HepG2 (cell line): ENCODE measurements at regions not wholly inside any gene's neighbourhood (a gene's known extent, or its start where the extent isn't known, plus 50 kb on each side); places are given as distances from the start of the nearest gene placed in this dataset.

ENCODE experiments used
- ATAC-seq: fragments of 200-7000 bp; cut with Tn5 transposase; 3 replicates; pipeline ENCODE4 v1.9.1; 2020; ENCODE audit warnings: mild to moderate bottlenecking, moderate library complexity
- BruUV-seq: library from RNA; stranded (reverse); fragments of 400-500 nt; replicated peaks from 2 replicates; lab custom pipeline; 2021; lab: Mats Ljungman, UMichigan
- CTCF ChIA-PET: fragments of 300-600 bp; formaldehyde crosslinking; extraction: SDS; loops from one replicate; lab custom pipeline; 2021; ENCODE audit warnings: low total read pairs, inconsistent platforms, low intra/inter-chr PET ratio; lab: Yijun Ruan, JAX
- POLR2A ChIA-PET: fragments of 350-600 bp; sonication (Branson Sonifier 250); formaldehyde crosslinking; loops from one replicate; lab custom pipeline; 2020; ENCODE audit warnings: antibody characterized with exemption, inconsistent platforms; lab: Yijun Ruan, JAX
- DNase-seq: peaks from one replicate; pipeline ENCODE4 v3.0.0-alpha.2; 2015; ENCODE audit warnings: low spot score
- FAIRE-seq: peaks from 3 replicates; lab custom pipeline; 2011; peaks lifted over from hg19 to GRCh38; lab: Jason Lieb, UNC
- H2AFZ ChIP-seq: one replicate; pipeline ENCODE4 v1.6.1; 2011; ENCODE audit warnings: low read length, inconsistent platforms
- H3K27ac ChIP-seq: fragments of 300-600 bp; 3 replicates; pipeline ENCODE4 v1.8.0; 2011; ENCODE audit warnings: mixed run types, mild to moderate bottlenecking, mixed read lengths, low read length, inconsistent platforms; ENCODE audit not compliant: insufficient read depth; ENCODE audit errors: extremely low read length
- H3K27me3 ChIP-seq, 2 experiments: fragments of 200-600 bp in 1 of 2; 2 replicates in 1 of 2; 3 replicates in 1 of 2; pipeline versions ENCODE4 v1.6.0 to v1.8.0; 2011; ENCODE audit warnings: low read length in 2 of 2, mild to moderate bottlenecking in 2 of 2, moderate library complexity in 2 of 2, inconsistent platforms in 1 of 2; ENCODE audit not compliant: insufficient read depth in 2 of 2, control insufficient read depth in 1 of 2
- H3K36me3 ChIP-seq, 2 experiments: fragments of 200-600 bp in 1 of 2; replicated peaks in 1 of 2; 2 replicates in 1 of 2; 3 replicates in 1 of 2; pipeline versions ENCODE4 v1.5.1 to v1.8.0; 2011; ENCODE audit warnings: low read length in 2 of 2, inconsistent platforms in 1 of 2; ENCODE audit not compliant: insufficient read depth in 2 of 2, control insufficient read depth in 1 of 2
- H3K4me1 ChIP-seq: 2 replicates; pipeline ENCODE4 v1.5.1; 2012; ENCODE audit warnings: low read length, inconsistent platforms; ENCODE audit not compliant: insufficient read depth
- H3K4me2 ChIP-seq: 2 replicates; pipeline ENCODE4 v1.6.0; 2011; ENCODE audit warnings: low read depth, low read length, inconsistent platforms
- H3K4me3 ChIP-seq, 3 experiments: fragments of 200-600 bp in 1 of 3; sonication (generic), shearing (Covaris generic) in 1 of 3; replicated peaks in 1 of 3; 2 replicates each; pipeline ENCODE4 v1.5.1; 2011 to 2016; ENCODE audit warnings: low read length in 3 of 3, inconsistent platforms in 2 of 3, low read depth in 2 of 3, mild to moderate bottlenecking in 2 of 3, control low read depth in 1 of 3, mixed read lengths in 1 of 3; ENCODE audit not compliant: insufficient read depth in 1 of 3
- H3K79me2 ChIP-seq: one replicate; pipeline ENCODE4 v1.6.1; 2011; ENCODE audit warnings: low read length, inconsistent platforms; ENCODE audit not compliant: insufficient read depth
- H3K9ac ChIP-seq: 2 replicates; pipeline ENCODE4 v1.6.0; 2011; ENCODE audit warnings: mild to moderate bottlenecking, low read depth, low read length, inconsistent platforms; ENCODE audit not compliant: insufficient read depth
- H3K9me3 ChIP-seq: 2 replicates; pipeline ENCODE4 v1.5.1; 2012; ENCODE audit warnings: mild to moderate bottlenecking, low read length
- H4K20me1 ChIP-seq: 2 replicates; pipeline ENCODE4 v1.6.0; 2011; ENCODE audit warnings: inconsistent platforms, mild to moderate bottlenecking, low read length, moderate library complexity; ENCODE audit not compliant: insufficient read depth
- ATAD3A ChIP-seq: sonication (generic); formaldehyde crosslinking; IDR thresholded peaks from 2 replicates; pipeline ENCODE4 v1.4.0; 2020; ENCODE audit warnings: missing genetic modification reagents
- ELF1 ChIP-seq: sonication (generic); formaldehyde crosslinking; IDR thresholded peaks from 2 replicates; pipeline ENCODE4 v1.4.0; 2020; ENCODE audit warnings: missing genetic modification reagents
- FOSL1 ChIP-seq: sonication (generic); formaldehyde crosslinking; IDR thresholded peaks from 2 replicates; pipeline ENCODE4 v1.9.0; 2021; ENCODE audit warnings: missing genetic modification reagents, borderline replicate concordance
- NFRKB ChIP-seq: fragments of 450-650 bp; IDR thresholded peaks from 2 replicates; pipeline ENCODE4 v1.6.1; 2017
- PAX8 ChIP-seq: sonication (generic); formaldehyde crosslinking; IDR thresholded peaks from 2 replicates; pipeline ENCODE4 v1.8.0; 2022; ENCODE audit warnings: mild to moderate bottlenecking, missing genetic modification reagents, borderline replicate concordance
- PLRG1 ChIP-seq: fragments of 450-650 bp; conservative IDR thresholded peaks from 2 replicates; pipeline ENCODE4 v1.6.1; 2016
- TBP ChIP-seq: sonication (generic); formaldehyde crosslinking; IDR thresholded peaks from 2 replicates; pipeline ENCODE4 v1.5.0; 2020; ENCODE audit warnings: missing genetic modification reagents
- ZNF256 ChIP-seq: sonication (generic); formaldehyde crosslinking; conservative IDR thresholded peaks from 2 replicates; pipeline ENCODE4 v1.4.0; 2020; ENCODE audit warnings: missing genetic modification reagents
- WGBS: methylation state at CpG from one replicate; pipeline ENCODE4 v1.1.6; 2017; ENCODE audit warnings: low lambda C conversion rate; 5-methylcytosine and 5-hydroxymethylcytosine counted together
- in situ Hi-C: cut with HindIII; loops from 2 replicates; pipeline ENCODE4 v1.10.0; 2017; ENCODE audit warnings: low pct_unique_long_range_greater_than_20kb; ENCODE audit not compliant: extremely low pct_ligation_motif_present
- intact Hi-C: fragments of 100-400 bp; cut with micrococcal nuclease; formaldehyde crosslinking; loops from one replicate; pipeline ENCODE4 v1.10.0; 2022; ENCODE audit not compliant: unreplicated experiment
- TF ChIP-seq, protein P1 (sequence below), 2 experiments: sonication (generic) in 1 of 2; formaldehyde crosslinking in 1 of 2; IDR thresholded peaks; 2 replicates each; pipeline versions ENCODE4 v1.4.0 to v1.6.1; 2018 to 2020; ENCODE audit warnings: missing genetic modification reagents in 2 of 2, borderline replicate concordance in 1 of 2, low read depth in 1 of 2, mild to moderate bottlenecking in 1 of 2, missing biosample characterization in 1 of 2
- TF ChIP-seq, protein P2 (sequence below): sonication (generic); formaldehyde crosslinking; IDR thresholded peaks from one replicate; pipeline ENCODE4 v1.5.1; 2020; ENCODE audit warnings: mild to moderate bottlenecking, missing genetic modification reagents; ENCODE audit errors: not compliant biosample characterization

DNA sequence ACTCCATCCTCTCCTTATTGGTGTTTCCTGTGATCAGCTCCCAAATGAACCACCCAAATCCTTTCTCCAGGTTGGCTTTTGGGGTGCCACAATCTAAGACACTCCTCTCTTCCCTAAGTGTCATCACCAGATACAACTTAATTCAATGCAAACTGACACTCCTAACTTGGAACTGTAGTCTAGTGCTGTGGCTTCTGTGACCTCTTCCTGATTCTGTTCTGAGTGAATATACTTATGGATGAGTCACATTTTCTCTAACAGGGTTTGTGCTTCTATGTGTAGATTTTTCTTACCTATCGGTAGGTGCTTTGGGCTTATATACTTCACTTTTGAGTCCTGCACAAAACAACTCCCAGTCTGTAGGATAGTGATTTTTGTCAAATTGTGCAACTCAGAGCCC, 141.3 kb upstream of the MAOA start:
- no peak for FAIRE-seq
- no peaks in the 10 kb centered on the region for H4K20me1 ChIP-seq
- no peak overlapping the region for H3K4me3 ChIP-seq
- no peak for ATAC-seq
- H2AFZ ChIP-seq, result no peak overlapping the region
- intact Hi-C loops, result no loop called here
- H3K36me3 ChIP-seq, result no peaks in the 10 kb centered on the region
- no TSS peak for BruUV-seq
- TF ChIP-seq PAX8 (no peak), FOSL1 (no peak), ELF1 (no peak)
- TF ChIP-seq, protein P1, sequence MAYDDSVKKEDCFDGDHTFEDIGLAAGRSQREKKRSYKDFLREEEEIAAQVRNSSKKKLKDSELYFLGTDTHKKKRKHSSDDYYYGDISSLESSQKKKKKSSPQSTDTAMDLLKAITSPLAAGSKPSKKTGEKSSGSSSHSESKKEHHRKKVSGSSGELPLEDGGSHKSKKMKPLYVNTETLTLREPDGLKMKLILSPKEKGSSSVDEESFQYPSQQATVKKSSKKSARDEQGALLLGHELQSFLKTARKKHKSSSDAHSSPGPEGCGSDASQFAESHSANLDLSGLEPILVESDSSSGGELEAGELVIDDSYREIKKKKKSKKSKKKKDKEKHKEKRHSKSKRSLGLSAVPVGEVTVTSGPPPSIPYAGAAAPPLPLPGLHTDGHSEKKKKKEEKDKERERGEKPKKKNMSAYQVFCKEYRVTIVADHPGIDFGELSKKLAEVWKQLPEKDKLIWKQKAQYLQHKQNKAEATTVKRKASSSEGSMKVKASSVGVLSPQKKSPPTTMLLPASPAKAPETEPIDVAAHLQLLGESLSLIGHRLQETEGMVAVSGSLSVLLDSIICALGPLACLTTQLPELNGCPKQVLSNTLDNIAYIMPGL (CRISPR knock-in tag; IDR thresholded peaks at IDR 0.05; ENCODE audit: borderline replicate concordance in 1 of 2, low read depth in 1 of 2), result no peak
- TF ChIP-seq, all 625 proteins: peak for 0
- H3K4me1 ChIP-seq, result no peaks in the 10 kb centered on the region
- H3K9ac ChIP-seq, result no peak overlapping the region
- H3K9me3 ChIP-seq, result no peaks in the 10 kb centered on the region
- in situ Hi-C loops, result no loop called here
- no peaks in the 10 kb centered on the region for H3K79me2 ChIP-seq
- H3K4me2 ChIP-seq, result no peak overlapping the region
- H3K27me3 ChIP-seq, result no peaks in the 10 kb centered on the region
- ChIA-PET POLR2A (no interaction called here), CTCF (no interaction called here)
- 11% methylated on average over 1 of the region's 1 CpG for WGBS
- no peak for DNase-seq
- no peak overlapping the region for H3K27ac ChIP-seq

DNA sequence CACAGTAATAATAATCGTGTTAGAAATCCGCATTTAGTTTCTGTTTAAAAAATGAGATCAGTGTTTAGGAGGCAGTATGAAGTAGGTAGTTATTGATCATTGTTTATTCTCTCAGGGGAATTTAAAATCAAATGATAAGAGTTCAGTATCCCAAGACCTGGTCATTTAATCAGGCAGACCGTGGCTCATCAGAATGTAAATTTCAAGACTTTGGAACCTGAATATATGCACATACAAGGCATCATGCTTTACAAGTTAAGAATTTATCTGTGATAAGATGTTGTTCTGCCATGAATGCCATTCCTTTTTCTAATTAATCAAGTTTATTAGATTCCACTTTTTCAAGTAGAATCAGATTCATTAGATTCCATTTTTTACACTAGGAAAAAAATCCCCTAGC, 133.5 kb upstream of the MAOA start:
- no TSS peak for BruUV-seq
- intact Hi-C loops, result no loop called here
- DNase-seq (no peak), FAIRE-seq (no peak), ATAC-seq (no peak)
- Histone ChIP-seq H3K27ac (no peak overlapping the region), H3K36me3 (no peaks in the 10 kb centered on the region), H3K4me3 (no peak overlapping the region), H3K27me3 (no peaks in the 10 kb centered on the region), H3K79me2 (no peaks in the 10 kb centered on the region), H3K9me3 (no peaks in the 10 kb centered on the region), H3K9ac (no peak overlapping the region), H3K4me2 (no peak overlapping the region), H2AFZ (no peak overlapping the region), H4K20me1 (no peaks in the 10 kb centered on the region), H3K4me1 (no peaks in the 10 kb centered on the region)
- WGBS, result 5% methylated on average over 3 of the region's 3 CpGs
- ChIA-PET CTCF (no interaction called here), POLR2A (no interaction called here)
- in situ Hi-C loops, result no loop called here
- TF ChIP-seq, protein P2, sequence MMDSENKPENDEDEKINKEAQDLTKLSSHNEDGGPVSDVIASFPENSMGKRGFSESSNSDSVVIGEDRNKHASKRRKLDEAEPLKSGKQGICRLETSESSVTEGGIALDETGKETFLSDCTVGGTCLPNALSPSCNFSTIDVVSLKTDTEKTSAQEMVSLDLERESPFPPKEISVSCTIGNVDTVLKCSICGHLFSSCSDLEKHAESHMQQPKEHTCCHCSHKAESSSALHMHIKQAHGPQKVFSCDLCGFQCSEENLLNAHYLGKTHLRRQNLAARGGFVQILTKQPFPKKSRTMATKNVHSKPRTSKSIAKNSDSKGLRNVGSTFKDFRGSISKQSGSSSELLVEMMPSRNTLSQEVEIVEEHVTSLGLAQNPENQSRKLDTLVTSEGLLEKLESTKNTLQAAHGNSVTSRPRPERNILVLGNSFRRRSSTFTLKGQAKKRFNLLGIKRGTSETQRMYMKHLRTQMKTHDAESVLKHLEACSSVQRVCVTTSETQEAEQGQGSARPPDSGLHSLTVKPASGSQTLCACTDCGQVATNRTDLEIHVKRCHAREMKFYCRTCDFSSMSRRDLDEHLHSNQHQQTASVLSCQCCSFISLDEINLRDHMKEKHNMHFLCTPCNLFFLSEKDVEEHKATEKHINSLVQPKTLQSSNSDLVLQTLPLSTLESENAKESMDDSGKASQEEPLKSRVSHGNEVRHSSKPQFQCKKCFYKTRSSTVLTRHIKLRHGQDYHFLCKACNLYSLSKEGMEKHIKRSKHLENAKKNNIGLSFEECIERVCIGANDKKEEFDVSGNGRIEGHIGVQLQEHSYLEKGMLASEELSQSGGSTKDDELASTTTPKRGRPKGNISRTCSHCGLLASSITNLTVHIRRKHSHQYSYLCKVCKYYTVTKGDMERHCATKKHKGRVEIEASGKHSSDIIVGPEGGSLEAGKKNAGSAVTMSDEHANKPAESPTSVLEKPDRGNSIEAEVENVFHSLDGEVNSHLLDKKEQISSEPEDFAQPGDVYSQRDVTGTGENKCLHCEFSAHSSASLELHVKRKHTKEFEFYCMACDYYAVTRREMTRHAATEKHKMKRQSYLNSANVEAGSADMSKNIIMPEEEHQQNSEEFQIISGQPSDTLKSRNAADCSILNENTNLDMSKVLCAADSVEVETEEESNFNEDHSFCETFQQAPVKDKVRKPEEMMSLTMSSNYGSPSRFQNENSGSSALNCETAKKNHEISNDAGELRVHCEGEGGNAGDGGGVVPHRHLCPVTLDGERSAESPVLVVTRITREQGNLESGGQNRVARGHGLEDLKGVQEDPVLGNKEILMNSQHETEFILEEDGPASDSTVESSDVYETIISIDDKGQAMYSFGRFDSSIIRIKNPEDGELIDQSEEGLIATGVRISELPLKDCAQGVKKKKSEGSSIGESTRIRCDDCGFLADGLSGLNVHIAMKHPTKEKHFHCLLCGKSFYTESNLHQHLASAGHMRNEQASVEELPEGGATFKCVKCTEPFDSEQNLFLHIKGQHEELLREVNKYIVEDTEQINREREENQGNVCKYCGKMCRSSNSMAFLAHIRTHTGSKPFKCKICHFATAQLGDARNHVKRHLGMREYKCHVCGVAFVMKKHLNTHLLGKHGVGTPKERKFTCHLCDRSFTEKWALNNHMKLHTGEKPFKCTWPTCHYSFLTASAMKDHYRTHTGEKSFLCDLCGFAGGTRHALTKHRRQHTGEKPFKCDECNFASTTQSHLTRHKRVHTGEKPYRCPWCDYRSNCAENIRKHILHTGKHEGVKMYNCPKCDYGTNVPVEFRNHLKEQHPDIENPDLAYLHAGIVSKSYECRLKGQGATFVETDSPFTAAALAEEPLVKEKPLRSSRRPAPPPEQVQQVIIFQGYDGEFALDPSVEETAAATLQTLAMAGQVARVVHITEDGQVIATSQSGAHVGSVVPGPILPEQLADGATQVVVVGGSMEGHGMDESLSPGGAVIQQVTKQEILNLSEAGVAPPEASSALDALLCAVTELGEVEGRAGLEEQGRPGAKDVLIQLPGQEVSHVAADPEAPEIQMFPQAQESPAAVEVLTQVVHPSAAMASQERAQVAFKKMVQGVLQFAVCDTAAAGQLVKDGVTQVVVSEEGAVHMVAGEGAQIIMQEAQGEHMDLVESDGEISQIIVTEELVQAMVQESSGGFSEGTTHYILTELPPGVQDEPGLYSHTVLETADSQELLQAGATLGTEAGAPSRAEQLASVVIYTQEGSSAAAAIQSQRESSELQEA (CRISPR knock-in tag), result no peak
- no peak for TF ChIP-seq ATAD3A (CRISPR knock-in tag)
- TF ChIP-seq NFRKB, result no peak
- TF ChIP-seq ZNF256 (CRISPR knock-in tag), result no peak
- no peak for TF ChIP-seq TBP (CRISPR knock-in tag)
- no peak for TF ChIP-seq PLRG1
